Right lobe of liver (tissue), 6 donors: ENCODE measurements at regions not wholly inside any gene's neighbourhood (a gene's known extent, or its start where the extent isn't known, plus 50 kb on each side); places are given as distances from the start of the nearest gene placed in this dataset.

ENCODE experiments used
- ATAC-seq, 4 donors: fragments of 200-7000 bp; cut with Tn5 transposase; one replicate each; pipeline ENCODE4 v1.9.1; 2020; ENCODE audit warnings: mild to moderate bottlenecking in 4 of 4, moderate library complexity in 4 of 4
- DNase-seq, 3 donors: peaks; one replicate each; pipeline ENCODE4 v3.0.0-alpha.2; 2020
- H3K27ac ChIP-seq, 3 donors: fragments of 200-600 bp; one replicate each; pipeline ENCODE4 v1.8.0; 2022
- H3K27me3 ChIP-seq, 2 donors: fragments of 200-600 bp; one replicate each; pipeline ENCODE4 v1.8.0; 2022
- H3K36me3 ChIP-seq, 4 donors: fragments of 200-600 bp; sonication (generic) in 1 of 4; one replicate each; pipeline versions ENCODE4 v1.5.1 to v1.8.0; 2017 to 2022; ENCODE audit warnings: control low read depth in 1 of 4
- H3K4me1 ChIP-seq, 4 donors: fragments of 200-600 bp; sonication (generic) in 1 of 4; one replicate each; pipeline versions ENCODE4 v1.5.1 to v1.8.0; 2017 to 2022; ENCODE audit warnings: control low read depth in 1 of 4
- H3K4me3 ChIP-seq, 3 donors: fragments of 200-600 bp; one replicate each; pipeline ENCODE4 v1.8.0; 2022
- H3K9me3 ChIP-seq, 4 donors: fragments of 200-600 bp; sonication (generic) in 1 of 4; one replicate each; pipeline versions ENCODE4 v1.5.1 to v1.8.0; 2017 to 2022; ENCODE audit warnings: control low read depth in 1 of 4
- POLR2A ChIP-seq: fragments of 450-650 bp; IDR thresholded peaks from one replicate; pipeline ENCODE4 v1.6.1; 2017; ENCODE audit warnings: antibody characterized with exemption, mild to moderate bottlenecking
- WGBS: methylation state at CpG from one replicate; pipeline ENCODE4 v1.1.6; 2018; ENCODE audit warnings: low coverage, low lambda C conversion rate; ENCODE audit not compliant: insufficient coverage; ENCODE audit errors: missing lambda C conversion rate; 5-methylcytosine and 5-hydroxymethylcytosine counted together
- intact Hi-C, 2 donors: fragments of 100-400 bp; cut with DNase I; formaldehyde crosslinking; loops; one replicate each; pipeline versions ENCODE4 v1.11.2 to v1.14.1; 2022
- TF ChIP-seq, protein P1 (sequence below), 4 donors: fragments of 200-600 bp in 3 of 4; fragments of 450-650 bp in 1 of 4; IDR thresholded peaks; one replicate each; pipeline versions ENCODE4 v1.5.1 to v1.8.0; 2016 to 2022; ENCODE audit warnings: antibody characterized with exemption in 4 of 4, mild to moderate bottlenecking in 2 of 4
- donor health status: DM: no; HTN: yes; CAD: no.
- donor health status: DM: no; HTN: no; CAD: no.
- donor health status: DM: no; HTN: no; CAD: no.
- donor health status: DM: no; HTN: yes; CAD: no.
- donor health status: DM: no; HTN: yes; CAD: no.

DNA sequence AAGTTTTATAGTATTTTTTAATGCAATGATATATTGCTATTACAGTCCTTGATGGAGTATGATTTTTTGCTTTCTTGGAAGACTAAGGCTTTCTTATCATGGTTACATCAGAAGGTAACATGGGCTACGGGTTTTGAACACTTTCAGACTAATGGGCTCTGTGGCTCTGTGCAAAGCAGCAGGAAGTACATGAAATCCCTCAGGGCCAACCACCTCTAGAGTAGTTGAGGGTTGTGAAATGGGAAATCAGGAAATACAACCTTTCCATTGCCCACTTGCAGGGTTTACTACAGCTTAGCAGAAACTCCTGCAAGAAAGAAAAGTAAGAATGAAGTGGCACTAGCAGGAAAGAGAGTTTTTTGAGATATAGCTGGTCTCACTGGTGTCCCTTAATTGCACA lies 853.5 kb downstream of the KCNMA1 start:
- Histone ChIP-seq H3K4me1 (no peaks in the 10 kb centered on the region), H3K36me3 (no peaks in the 10 kb centered on the region), H3K9me3 (no peaks in the 10 kb centered on the region), H3K27me3 (no peaks in the 10 kb centered on the region), H3K4me3 (no peak overlapping the region), H3K27ac (no peak overlapping the region)
- no peak for TF ChIP-seq POLR2A
- intact Hi-C loops, result no loop called here
- WGBS, result 60% methylated on average over 1 of the region's 1 CpG
- DNase-seq (no peak), ATAC-seq (no peak)

DNA sequence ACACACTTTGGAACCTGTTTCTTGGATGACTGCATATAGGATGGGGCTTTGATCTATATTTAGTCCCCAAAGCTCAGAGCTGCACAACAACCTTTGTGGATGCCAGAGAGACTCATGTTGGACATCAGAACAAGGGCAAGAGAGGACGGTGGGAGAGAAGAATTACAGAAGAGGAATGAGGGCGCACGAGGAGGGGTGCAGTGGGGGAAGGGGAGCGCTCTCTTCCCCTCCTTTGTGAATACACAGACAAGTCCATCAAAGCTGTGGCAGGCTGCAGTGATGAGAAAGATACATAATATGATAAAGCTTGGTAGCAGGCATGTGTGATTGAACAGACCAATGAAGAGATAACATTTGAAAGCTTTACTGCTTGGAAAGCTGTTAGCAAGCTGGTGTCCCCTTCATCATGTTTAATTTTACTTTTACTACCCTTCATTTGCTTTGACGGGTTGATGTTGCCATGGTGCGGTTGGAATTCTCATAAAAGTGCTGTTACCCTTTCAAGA lies 857.8 kb downstream of the KCNMA1 start:
- intact Hi-C loops, result no loop called here
- no peak overlapping the region for H3K4me3 ChIP-seq
- DNase-seq (no peak), ATAC-seq (no peak)
- no peaks in the 10 kb centered on the region for H3K9me3 ChIP-seq
- TF ChIP-seq, protein P1, sequence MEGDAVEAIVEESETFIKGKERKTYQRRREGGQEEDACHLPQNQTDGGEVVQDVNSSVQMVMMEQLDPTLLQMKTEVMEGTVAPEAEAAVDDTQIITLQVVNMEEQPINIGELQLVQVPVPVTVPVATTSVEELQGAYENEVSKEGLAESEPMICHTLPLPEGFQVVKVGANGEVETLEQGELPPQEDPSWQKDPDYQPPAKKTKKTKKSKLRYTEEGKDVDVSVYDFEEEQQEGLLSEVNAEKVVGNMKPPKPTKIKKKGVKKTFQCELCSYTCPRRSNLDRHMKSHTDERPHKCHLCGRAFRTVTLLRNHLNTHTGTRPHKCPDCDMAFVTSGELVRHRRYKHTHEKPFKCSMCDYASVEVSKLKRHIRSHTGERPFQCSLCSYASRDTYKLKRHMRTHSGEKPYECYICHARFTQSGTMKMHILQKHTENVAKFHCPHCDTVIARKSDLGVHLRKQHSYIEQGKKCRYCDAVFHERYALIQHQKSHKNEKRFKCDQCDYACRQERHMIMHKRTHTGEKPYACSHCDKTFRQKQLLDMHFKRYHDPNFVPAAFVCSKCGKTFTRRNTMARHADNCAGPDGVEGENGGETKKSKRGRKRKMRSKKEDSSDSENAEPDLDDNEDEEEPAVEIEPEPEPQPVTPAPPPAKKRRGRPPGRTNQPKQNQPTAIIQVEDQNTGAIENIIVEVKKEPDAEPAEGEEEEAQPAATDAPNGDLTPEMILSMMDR (IDR thresholded peaks at IDR 0.05), result no peak
- TF ChIP-seq POLR2A, result no peak
- H3K27ac ChIP-seq, result no peak overlapping the region
- H3K27me3 ChIP-seq, result no peaks in the 10 kb centered on the region
- WGBS, result 52% methylated on average over 6 of the region's 6 CpGs
- H3K36me3 ChIP-seq, result no peaks in the 10 kb centered on the region
- H3K4me1 ChIP-seq, result no peaks in the 10 kb centered on the region

DNA sequence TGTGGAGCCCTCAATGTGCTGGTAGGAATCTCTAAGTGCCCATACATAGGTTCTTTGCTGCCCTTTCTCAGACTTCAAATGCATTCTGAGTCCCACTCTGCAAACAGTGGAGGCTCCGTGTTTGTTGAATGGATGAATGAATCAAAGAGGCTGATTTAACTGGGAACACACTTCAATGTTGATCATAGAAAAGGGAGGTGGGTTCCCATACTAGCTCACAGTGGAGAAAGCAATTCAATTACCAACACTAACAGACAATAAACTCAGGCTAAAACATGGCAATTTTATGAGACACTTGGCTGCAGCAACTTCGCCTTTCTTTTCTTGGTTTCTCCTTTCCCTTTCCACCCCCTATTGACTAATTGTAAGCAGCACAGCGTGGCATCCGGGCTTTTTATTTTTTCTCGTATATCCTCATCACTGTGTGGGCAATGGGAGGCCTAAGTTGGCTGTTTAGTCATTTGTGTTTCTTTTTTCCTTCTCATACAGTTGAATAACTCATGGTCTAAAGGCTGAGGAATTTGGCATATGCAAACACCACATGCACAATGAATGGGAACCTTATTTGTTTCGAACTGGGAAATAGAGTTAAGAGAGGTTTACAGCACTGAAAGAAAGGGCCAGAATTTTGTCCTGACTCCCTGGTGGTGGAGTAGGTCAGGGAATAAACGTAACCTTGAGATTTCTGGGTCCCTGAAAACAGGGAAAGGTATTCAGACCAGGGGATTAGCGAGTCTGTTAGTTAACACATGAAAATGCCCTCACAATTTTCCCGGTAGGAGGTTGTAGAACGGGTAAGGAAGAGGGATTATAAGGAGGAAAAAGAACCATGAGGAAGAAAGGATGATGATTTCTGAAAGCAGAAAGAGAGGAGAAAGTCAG lies 858.5 kb downstream of the KCNMA1 start:
- Histone ChIP-seq H3K36me3 (no peaks in the 10 kb centered on the region), H3K9me3 (no peaks in the 10 kb centered on the region), H3K4me3 (no peak overlapping the region), H3K4me1 (no peaks in the 10 kb centered on the region), H3K27ac (no peak overlapping the region), H3K27me3 (no peaks in the 10 kb centered on the region)
- DNase-seq, result no peak
- ATAC-seq, result no peak
- no peak for TF ChIP-seq POLR2A
- TF ChIP-seq, protein P1 (IDR thresholded peaks at IDR 0.05), result no peak
- intact Hi-C loops, result no loop called here
- WGBS, result 24% methylated on average over 10 of the region's 10 CpGs

DNA sequence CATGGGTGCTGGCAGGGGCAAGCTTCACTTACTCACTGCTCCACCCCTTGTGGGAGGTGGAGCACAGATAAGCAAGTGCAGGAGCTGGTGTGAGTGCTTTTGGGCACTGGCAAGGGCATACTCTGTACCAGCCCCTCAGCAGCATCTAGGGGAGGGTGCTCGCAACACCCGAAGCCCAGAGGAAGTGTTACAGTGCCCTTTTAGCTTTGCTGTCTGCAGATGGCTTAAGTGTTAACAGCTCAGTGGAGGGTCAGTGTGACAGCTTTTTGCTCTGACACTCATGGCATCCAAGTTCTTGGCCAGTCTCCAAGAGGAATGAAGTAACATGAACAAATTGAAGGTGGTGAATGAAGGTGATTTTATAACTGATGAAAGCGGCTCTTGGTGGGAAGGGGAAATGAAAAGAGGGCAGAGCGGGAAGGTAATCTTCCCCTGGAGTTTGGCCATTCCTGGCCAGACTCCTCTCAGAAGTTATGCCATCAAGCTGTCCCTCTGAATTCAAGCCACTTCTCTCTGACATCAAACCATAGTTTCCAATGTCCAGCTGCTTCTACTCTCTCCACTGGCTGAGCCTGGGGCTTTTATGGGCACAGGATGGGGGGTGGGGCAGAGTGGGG lies 862.5 kb downstream of the KCNMA1 start:
- TF ChIP-seq, protein P1 (IDR thresholded peaks at IDR 0.05), result no peak
- TF ChIP-seq POLR2A, result no peak
- ATAC-seq, result no peak
- DNase-seq, result no peak
- WGBS, result 81% methylated on average over 2 of the region's 4 CpGs
- intact Hi-C loops, result no loop called here
- no peaks in the 10 kb centered on the region for H3K9me3 ChIP-seq
- H3K4me1 ChIP-seq, result no peaks in the 10 kb centered on the region
- no peak overlapping the region for H3K27ac ChIP-seq
- H3K36me3 ChIP-seq, result no peaks in the 10 kb centered on the region
- no peak overlapping the region for H3K4me3 ChIP-seq
- no peaks in the 10 kb centered on the region for H3K27me3 ChIP-seq

DNA sequence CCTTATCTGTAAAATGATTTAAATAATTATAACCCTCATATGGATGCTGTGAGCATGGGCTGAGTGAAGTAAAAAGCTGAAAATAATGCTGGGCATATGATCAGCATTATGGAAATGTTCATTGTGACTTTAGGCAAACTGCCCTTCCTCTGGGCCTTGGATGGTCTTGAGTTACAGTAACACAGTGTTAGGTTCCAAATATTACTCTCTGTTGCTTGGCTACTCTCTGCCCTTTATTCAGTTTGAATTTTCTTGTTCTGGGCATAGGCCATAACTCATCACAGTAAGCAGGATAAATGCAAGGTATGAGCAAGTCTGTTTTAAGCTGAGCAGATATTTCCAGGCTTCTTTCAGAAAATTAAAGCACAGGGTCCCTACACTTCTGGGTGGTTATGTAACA lies 868.0 kb downstream of the KCNMA1 start:
- Histone ChIP-seq H3K36me3 (no peaks in the 10 kb centered on the region), H3K27ac (no peak overlapping the region), H3K4me3 (no peak overlapping the region), H3K27me3 (no peaks in the 10 kb centered on the region), H3K9me3 (no peaks in the 10 kb centered on the region), H3K4me1 (no peaks in the 10 kb centered on the region)
- TF ChIP-seq, protein P1 (IDR thresholded peaks at IDR 0.05), result no peak
- TF ChIP-seq POLR2A, result no peak
- ATAC-seq, result no peak
- intact Hi-C loops, result no loop called here
- DNase-seq, result no peak
